ENCODE measurements at regions not wholly inside any gene's neighbourhood (a gene's known extent, or its start where the extent isn't known, plus 50 kb on each side); places are given as distances from the start of the nearest gene placed in this dataset.

GRCh38 chr17:55931446-55931845 lies 180.6 kb downstream of the PCTP start:
- TF ChIP-seq REST (IDR thresholded peaks at IDR 0.05; ENCODE audit: insufficient replicate concordance, low read depth) (no peak), CTCF (IDR thresholded peaks at IDR 0.05; ENCODE audit: insufficient read depth, low read length) (no peak), POLR2AphosphoS5 (IDR thresholded peaks at IDR 0.05; ENCODE audit: low read depth) (no peak)

Measured in HL-60 (cell line).